HCT116 (cell line): ENCODE measurements at regions not wholly inside any gene's neighbourhood (a gene's known extent, or its start where the extent isn't known, plus 50 kb on each side); places are given as distances from the start of the nearest gene placed in this dataset.

ENCODE experiments used
- ATAC-seq: fragments of 200-7000 bp; cut with Tn5 transposase; 2 replicates; pipeline ENCODE4 v1.9.1; 2020; ENCODE audit warnings: mild to moderate bottlenecking, moderate library complexity
- BruUV-seq: library from RNA; stranded (reverse); fragments of 400-500 nt; replicated peaks from 2 replicates; lab custom pipeline; 2021; lab: Mats Ljungman, UMichigan
- CTCF ChIA-PET: fragments of 300-600 bp; sonication (Branson Sonifier 250); formaldehyde crosslinking; loops from one replicate; lab custom pipeline; 2021; ENCODE audit warnings: antibody characterized with exemption; lab: Charles Lee
- POLR2A ChIA-PET: fragments of 300-600, 350-600 bp; sonication (Branson Sonifier 250); formaldehyde crosslinking; loops from one replicate; lab custom pipeline; 2021; ENCODE audit warnings: antibody characterized with exemption; lab: Charles Lee
- RAD21 ChIA-PET, 2 experiments: fragments of 300-600 bp; sonication (Branson Sonifier 250); formaldehyde crosslinking; loops; one replicate each; lab custom pipeline; 2023; ENCODE audit warnings: low total read pairs in 2 of 2; ENCODE audit not compliant: uncharacterized antibody in 2 of 2, unreplicated experiment in 2 of 2, low non-redundant PET in 1 of 2; lab: Charles Lee
- DNase-seq: peaks from one replicate; pipeline ENCODE4 v3.0.0-alpha.2; 2010; ENCODE audit warnings: low read depth, low spot score
- H2AFZ ChIP-seq: fragments of 200-600 bp; shearing (Covaris generic), sonication (generic); 2 replicates; pipeline ENCODE4 v1.6.1; 2017; ENCODE audit warnings: low read depth, mixed run types, mixed read lengths, antibody characterized with exemption, low read length; ENCODE audit not compliant: poor library complexity, severe bottlenecking
- H3K27ac ChIP-seq: 2 replicates; pipeline ENCODE4 v1.5.1; 2012; ENCODE audit warnings: low read depth, low read length
- H3K27me3 ChIP-seq: fragments of 200-600 bp; sonication (generic); 2 replicates; pipeline ENCODE4 v1.6.1; 2016; ENCODE audit warnings: mixed run types, low read length, mixed read lengths; ENCODE audit not compliant: insufficient read depth
- H3K36me3 ChIP-seq, 2 experiments: fragments of 200-500 bp in 1 of 2; fragments of 200-600 bp in 1 of 2; sonication (Bioruptor generic) in 1 of 2; sonication (generic) in 1 of 2; 2 replicates each; pipeline versions ENCODE4 v1.5.1 to v1.6.1; 2014 to 2016; ENCODE audit warnings: low read length in 2 of 2, inconsistent platforms in 1 of 2, mixed read lengths in 1 of 2, mixed run types in 1 of 2; ENCODE audit not compliant: insufficient read depth in 2 of 2, control insufficient read depth in 1 of 2
- H3K4me1 ChIP-seq, 2 experiments: fragments of 200-600 bp in 1 of 2; sonication (generic) in 1 of 2; 2 replicates each; pipeline versions ENCODE4 v1.5.1 to v1.6.1; 2012 to 2017; ENCODE audit warnings: low read length in 2 of 2, inconsistent platforms in 1 of 2, mild to moderate bottlenecking in 1 of 2, mixed read lengths in 1 of 2, mixed run types in 1 of 2, moderate library complexity in 1 of 2; ENCODE audit not compliant: insufficient read depth in 2 of 2, control insufficient read depth in 1 of 2
- H3K4me2 ChIP-seq: fragments of 200-600 bp; sonication (generic); 2 replicates; pipeline ENCODE4 v1.6.1; 2017; ENCODE audit warnings: mixed run types, low read length, mixed read lengths
- H3K4me3 ChIP-seq, 2 experiments: fragments of 200-600 bp in 1 of 2; sonication (generic) in 1 of 2; replicated peaks in 1 of 2; 2 replicates each; pipeline ENCODE4 v1.5.1; 2011 to 2016; ENCODE audit warnings: low read length in 2 of 2, control low read depth in 1 of 2, low read depth in 1 of 2, mild to moderate bottlenecking in 1 of 2, mixed read lengths in 1 of 2, mixed run types in 1 of 2
- H3K79me2 ChIP-seq: fragments of 200-600 bp; sonication (generic); 2 replicates; pipeline ENCODE4 v1.6.1; 2017; ENCODE audit warnings: mild to moderate bottlenecking, mixed run types, low read length, moderate library complexity, mixed read lengths; ENCODE audit not compliant: insufficient read depth
- H3K9ac ChIP-seq: fragments of 200-600 bp; sonication (generic); 2 replicates; pipeline ENCODE4 v1.6.1; 2016; ENCODE audit warnings: low read length, mixed read lengths
- H3K9me2 ChIP-seq: fragments of 200-600 bp; sonication (generic), shearing (Covaris generic); 2 replicates; pipeline ENCODE4 v1.6.1; 2017; ENCODE audit warnings: mixed run types, mild to moderate bottlenecking, moderate library complexity; ENCODE audit not compliant: insufficient read depth
- H3K9me3 ChIP-seq, 2 experiments: fragments of 200-500 bp in 1 of 2; fragments of 200-600 bp in 1 of 2; sonication (Bioruptor generic) in 1 of 2; sonication (generic) in 1 of 2; 2 replicates each; pipeline ENCODE4 v1.6.1; 2014 to 2017; ENCODE audit warnings: low read length in 2 of 2, mixed read lengths in 2 of 2, inconsistent platforms in 1 of 2, low read depth in 1 of 2, mild to moderate bottlenecking in 1 of 2, mixed run types in 1 of 2, moderate library complexity in 1 of 2; ENCODE audit not compliant: control insufficient read depth in 1 of 2, insufficient read depth in 1 of 2
- H4K20me1 ChIP-seq: fragments of 200-600 bp; sonication (generic), shearing (Covaris generic); 2 replicates; pipeline ENCODE4 v1.6.1; 2017; ENCODE audit warnings: mixed run types, mild to moderate bottlenecking, moderate library complexity; ENCODE audit not compliant: insufficient read depth
- CBX3 ChIP-seq: IDR thresholded peaks from 2 replicates; pipeline ENCODE4 v1.6.1; 2012; ENCODE audit warnings: low read depth
- CEBPB ChIP-seq: IDR thresholded peaks from 2 replicates; pipeline ENCODE4 v1.6.1; 2012; ENCODE audit warnings: low read depth
- EZH2phosphoT487 ChIP-seq: fragments of 200-600 bp; IDR thresholded peaks from 2 replicates; pipeline ENCODE4 v1.6.1; 2018; ENCODE audit warnings: antibody characterized with exemption, borderline replicate concordance
- FOSL1 ChIP-seq: IDR thresholded peaks from 2 replicates; pipeline ENCODE4 v1.6.1; 2012; ENCODE audit warnings: low read depth
- JUND ChIP-seq: IDR thresholded peaks from 2 replicates; pipeline ENCODE4 v1.6.1; 2012
- RAD21 ChIP-seq: IDR thresholded peaks from 2 replicates; pipeline ENCODE4 v1.6.1; 2012; ENCODE audit warnings: low read depth, mild to moderate bottlenecking
- SIN3A ChIP-seq: IDR thresholded peaks from 2 replicates; pipeline ENCODE4 v1.6.1; 2012; ENCODE audit warnings: low read depth
- SP1 ChIP-seq: IDR thresholded peaks from 2 replicates; pipeline ENCODE4 v1.6.1; 2012; ENCODE audit warnings: low read depth
- SRF ChIP-seq: IDR thresholded peaks from 2 replicates; pipeline ENCODE4 v1.6.1; 2012; ENCODE audit warnings: low read depth
- TCF7L2 ChIP-seq: IDR thresholded peaks from 2 replicates; pipeline ENCODE4 v1.7.0; 2011; ENCODE audit warnings: borderline replicate concordance, inconsistent platforms; ENCODE audit not compliant: insufficient read depth, insufficient read length; ENCODE audit errors: extremely low read depth
- YY1 ChIP-seq: IDR thresholded peaks from 2 replicates; pipeline ENCODE4 v1.6.1; 2011; ENCODE audit warnings: low read length, low read depth, moderate library complexity, mild to moderate bottlenecking; ENCODE audit not compliant: insufficient replicate concordance; ENCODE audit errors: extremely low read depth
- ZFX ChIP-seq: fragments of 450-650 bp; IDR thresholded peaks from 2 replicates; pipeline ENCODE4 v1.6.1; 2017
- ZNF274 ChIP-seq: fragments of 200-500 bp; sonication (Bioruptor generic); IDR thresholded peaks from 2 replicates; pipeline ENCODE4 v1.6.1; 2014; ENCODE audit warnings: mild to moderate bottlenecking, low read depth, low read length, inconsistent platforms
- intact Hi-C: fragments of 100-400 bp; cut with micrococcal nuclease; formaldehyde crosslinking; loops from 2 replicates; pipeline ENCODE4 v1.10.0; 2022
- TF ChIP-seq, protein P1 (sequence below), 3 experiments: fragments of 200-600 bp in 1 of 3; sonication (generic) in 1 of 3; IDR thresholded peaks in 2 of 3; conservative IDR thresholded peaks in 1 of 3; 2 replicates each; pipeline ENCODE4 v1.5.1; 2012 to 2017; ENCODE audit warnings: low read depth in 2 of 3, low read length in 2 of 3, antibody characterized with exemption in 1 of 3, borderline replicate concordance in 1 of 3, control low read depth in 1 of 3, mild to moderate bottlenecking in 1 of 3, mixed read lengths in 1 of 3, mixed run types in 1 of 3, moderate library complexity in 1 of 3; ENCODE audit not compliant: insufficient read depth in 1 of 3
- TF ChIP-seq, protein P2 (sequence below): IDR thresholded peaks from 2 replicates; pipeline ENCODE4 v1.6.1; 2011; ENCODE audit warnings: mild to moderate bottlenecking, low read length, moderate library complexity; ENCODE audit not compliant: insufficient replicate concordance; ENCODE audit errors: extremely low read depth
- TF ChIP-seq, protein P3 (sequence below): IDR thresholded peaks from 2 replicates; pipeline ENCODE4 v1.6.1; 2012
- TF ChIP-seq, protein P4 (sequence below): IDR thresholded peaks from 2 replicates; pipeline ENCODE4 v1.6.1; 2012; ENCODE audit warnings: low read depth

DNA sequence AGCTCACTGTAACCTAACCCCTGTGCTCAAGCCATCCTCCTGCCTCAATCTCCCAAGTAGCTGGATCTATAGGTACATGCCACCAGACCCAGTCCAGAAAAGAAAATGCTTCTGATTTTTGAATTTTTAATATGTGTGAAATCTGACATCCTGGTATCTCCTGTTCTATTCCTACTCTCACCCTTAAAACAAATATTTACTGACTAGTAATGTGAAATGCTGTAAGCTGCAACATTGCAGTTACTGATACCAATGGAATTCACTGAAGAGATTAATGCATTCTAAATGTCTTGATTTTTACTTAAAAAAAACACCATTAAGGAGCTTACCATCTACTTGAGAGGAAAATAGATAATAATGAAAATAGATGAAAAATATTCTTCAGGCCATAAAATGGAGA is 162.7 kb upstream of the TSLP start:
- Histone ChIP-seq H3K79me2 (no peaks in the 10 kb centered on the region), H3K9ac (no peak overlapping the region), H3K9me2 (no peaks in the 10 kb centered on the region), H3K36me3 (no peaks in the 10 kb centered on the region), H3K4me3 (no peak overlapping the region), H3K27me3 (no peaks in the 10 kb centered on the region), H4K20me1 (no peaks in the 10 kb centered on the region), H3K4me2 (no peak overlapping the region), H3K27ac (no peak overlapping the region), H3K4me1 (no peaks in the 10 kb centered on the region), H3K9me3 (no peaks in the 10 kb centered on the region), H2AFZ (no peak overlapping the region)
- CTCF ChIA-PET = no interaction called here
- no TSS peak for BruUV-seq
- ATAC-seq (no peak), DNase-seq (no peak)
- POLR2A ChIA-PET = no interaction called here
- intact Hi-C loops = no loop called here
- TF ChIP-seq RAD21 (no peak), SP1 (no peak), FOSL1 (no peak), CBX3 (no peak), ZNF274 (no peak), SRF (no peak), ZFX (no peak), SIN3A (no peak), EZH2phosphoT487 (no peak), CEBPB (no peak), TCF7L2 (no peak), JUND (no peak), YY1 (no peak)
- TF ChIP-seq, protein P1, sequence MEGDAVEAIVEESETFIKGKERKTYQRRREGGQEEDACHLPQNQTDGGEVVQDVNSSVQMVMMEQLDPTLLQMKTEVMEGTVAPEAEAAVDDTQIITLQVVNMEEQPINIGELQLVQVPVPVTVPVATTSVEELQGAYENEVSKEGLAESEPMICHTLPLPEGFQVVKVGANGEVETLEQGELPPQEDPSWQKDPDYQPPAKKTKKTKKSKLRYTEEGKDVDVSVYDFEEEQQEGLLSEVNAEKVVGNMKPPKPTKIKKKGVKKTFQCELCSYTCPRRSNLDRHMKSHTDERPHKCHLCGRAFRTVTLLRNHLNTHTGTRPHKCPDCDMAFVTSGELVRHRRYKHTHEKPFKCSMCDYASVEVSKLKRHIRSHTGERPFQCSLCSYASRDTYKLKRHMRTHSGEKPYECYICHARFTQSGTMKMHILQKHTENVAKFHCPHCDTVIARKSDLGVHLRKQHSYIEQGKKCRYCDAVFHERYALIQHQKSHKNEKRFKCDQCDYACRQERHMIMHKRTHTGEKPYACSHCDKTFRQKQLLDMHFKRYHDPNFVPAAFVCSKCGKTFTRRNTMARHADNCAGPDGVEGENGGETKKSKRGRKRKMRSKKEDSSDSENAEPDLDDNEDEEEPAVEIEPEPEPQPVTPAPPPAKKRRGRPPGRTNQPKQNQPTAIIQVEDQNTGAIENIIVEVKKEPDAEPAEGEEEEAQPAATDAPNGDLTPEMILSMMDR (IDR thresholded peaks at IDR 0.05 in 2 of 3, conservative IDR thresholded peaks at IDR 0.05 in 1 of 3; ENCODE audit: borderline replicate concordance in 1 of 3, insufficient read depth in 1 of 3, low read depth in 2 of 3, low read length in 2 of 3) = no peak
- TF ChIP-seq, protein P2, sequence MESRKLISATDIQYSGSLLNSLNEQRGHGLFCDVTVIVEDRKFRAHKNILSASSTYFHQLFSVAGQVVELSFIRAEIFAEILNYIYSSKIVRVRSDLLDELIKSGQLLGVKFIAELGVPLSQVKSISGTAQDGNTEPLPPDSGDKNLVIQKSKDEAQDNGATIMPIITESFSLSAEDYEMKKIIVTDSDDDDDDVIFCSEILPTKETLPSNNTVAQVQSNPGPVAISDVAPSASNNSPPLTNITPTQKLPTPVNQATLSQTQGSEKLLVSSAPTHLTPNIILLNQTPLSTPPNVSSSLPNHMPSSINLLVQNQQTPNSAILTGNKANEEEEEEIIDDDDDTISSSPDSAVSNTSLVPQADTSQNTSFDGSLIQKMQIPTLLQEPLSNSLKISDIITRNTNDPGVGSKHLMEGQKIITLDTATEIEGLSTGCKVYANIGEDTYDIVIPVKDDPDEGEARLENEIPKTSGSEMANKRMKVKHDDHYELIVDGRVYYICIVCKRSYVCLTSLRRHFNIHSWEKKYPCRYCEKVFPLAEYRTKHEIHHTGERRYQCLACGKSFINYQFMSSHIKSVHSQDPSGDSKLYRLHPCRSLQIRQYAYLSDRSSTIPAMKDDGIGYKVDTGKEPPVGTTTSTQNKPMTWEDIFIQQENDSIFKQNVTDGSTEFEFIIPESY = no peak
- TF ChIP-seq, protein P3, sequence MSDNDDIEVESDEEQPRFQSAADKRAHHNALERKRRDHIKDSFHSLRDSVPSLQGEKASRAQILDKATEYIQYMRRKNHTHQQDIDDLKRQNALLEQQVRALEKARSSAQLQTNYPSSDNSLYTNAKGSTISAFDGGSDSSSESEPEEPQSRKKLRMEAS = no peak
- TF ChIP-seq, protein P4, sequence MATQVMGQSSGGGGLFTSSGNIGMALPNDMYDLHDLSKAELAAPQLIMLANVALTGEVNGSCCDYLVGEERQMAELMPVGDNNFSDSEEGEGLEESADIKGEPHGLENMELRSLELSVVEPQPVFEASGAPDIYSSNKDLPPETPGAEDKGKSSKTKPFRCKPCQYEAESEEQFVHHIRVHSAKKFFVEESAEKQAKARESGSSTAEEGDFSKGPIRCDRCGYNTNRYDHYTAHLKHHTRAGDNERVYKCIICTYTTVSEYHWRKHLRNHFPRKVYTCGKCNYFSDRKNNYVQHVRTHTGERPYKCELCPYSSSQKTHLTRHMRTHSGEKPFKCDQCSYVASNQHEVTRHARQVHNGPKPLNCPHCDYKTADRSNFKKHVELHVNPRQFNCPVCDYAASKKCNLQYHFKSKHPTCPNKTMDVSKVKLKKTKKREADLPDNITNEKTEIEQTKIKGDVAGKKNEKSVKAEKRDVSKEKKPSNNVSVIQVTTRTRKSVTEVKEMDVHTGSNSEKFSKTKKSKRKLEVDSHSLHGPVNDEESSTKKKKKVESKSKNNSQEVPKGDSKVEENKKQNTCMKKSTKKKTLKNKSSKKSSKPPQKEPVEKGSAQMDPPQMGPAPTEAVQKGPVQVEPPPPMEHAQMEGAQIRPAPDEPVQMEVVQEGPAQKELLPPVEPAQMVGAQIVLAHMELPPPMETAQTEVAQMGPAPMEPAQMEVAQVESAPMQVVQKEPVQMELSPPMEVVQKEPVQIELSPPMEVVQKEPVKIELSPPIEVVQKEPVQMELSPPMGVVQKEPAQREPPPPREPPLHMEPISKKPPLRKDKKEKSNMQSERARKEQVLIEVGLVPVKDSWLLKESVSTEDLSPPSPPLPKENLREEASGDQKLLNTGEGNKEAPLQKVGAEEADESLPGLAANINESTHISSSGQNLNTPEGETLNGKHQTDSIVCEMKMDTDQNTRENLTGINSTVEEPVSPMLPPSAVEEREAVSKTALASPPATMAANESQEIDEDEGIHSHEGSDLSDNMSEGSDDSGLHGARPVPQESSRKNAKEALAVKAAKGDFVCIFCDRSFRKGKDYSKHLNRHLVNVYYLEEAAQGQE = no peak
- RAD21 ChIA-PET = no interaction called here
